ENCODE measurements at regions not wholly inside any gene's neighbourhood (a gene's known extent, or its start where the extent isn't known, plus 50 kb on each side); places are given as distances from the start of the nearest gene placed in this dataset.

GRCh38 chr15:39400002-39400401 lies 180.9 kb upstream of the THBS1 start:
- Mint-ChIP-seq H3K27me3 (peaks cover 11% of the 10 kb centered on the region), H3K4me1 (ENCODE audit: low read depth) (peaks cover 8% of the 10 kb centered on the region), H3K9me3 (ENCODE audit: low read depth) (no peaks in the 10 kb centered on the region), H3K27ac (no peak overlapping the region), H3K4me3 (ENCODE audit: low read depth) (no peak overlapping the region), H3K36me3 (ENCODE audit: insufficient read depth) (no peaks in the 10 kb centered on the region)
- DNase-seq (ENCODE audit: low spot score, unreplicated experiment) = no peak
- TF ChIP-seq CTCF (IDR thresholded peaks at IDR 0.05; ENCODE audit: unreplicated experiment) = no peak

GRCh38 chr15:39400821-39401550 lies 179.9 kb upstream of the THBS1 start:
- H3K4me1 Mint-ChIP-seq (ENCODE audit: low read depth) = peaks cover 8% of the 10 kb centered on the region
- H3K36me3 Mint-ChIP-seq (ENCODE audit: insufficient read depth) = no peaks in the 10 kb centered on the region
- peaks cover 6% of the 10 kb centered on the region for H3K27me3 Mint-ChIP-seq
- no peak for DNase-seq (ENCODE audit: low spot score, unreplicated experiment)
- H3K9me3 Mint-ChIP-seq (ENCODE audit: low read depth) = no peaks in the 10 kb centered on the region
- H3K4me3 Mint-ChIP-seq (ENCODE audit: low read depth) = no peak overlapping the region
- no peak for TF ChIP-seq CTCF (IDR thresholded peaks at IDR 0.05; ENCODE audit: unreplicated experiment)
- no peak overlapping the region for H3K27ac Mint-ChIP-seq

- TF ChIP-seq CTCF (IDR thresholded peaks at IDR 0.05; ENCODE audit: unreplicated experiment) = no peak
- DNase-seq (ENCODE audit: low spot score, unreplicated experiment) = no peak
- H3K9me3 Mint-ChIP-seq (ENCODE audit: low read depth) = no peaks in the 10 kb centered on the region
These were observed 177.2 kb upstream of the THBS1 start for GRCh38 chr15:39403640-39404117.

GRCh38 chr15:39404767-39405181 lies 176.1 kb upstream of the THBS1 start:
- Mint-ChIP-seq H3K27ac (no peak overlapping the region), H3K4me1 (ENCODE audit: low read depth) (peaks cover 8% of the 10 kb centered on the region), H3K36me3 (ENCODE audit: insufficient read depth) (no peaks in the 10 kb centered on the region), H3K4me3 (ENCODE audit: low read depth) (no peak overlapping the region), H3K27me3 (peaks cover 3% of the 10 kb centered on the region), H3K9me3 (ENCODE audit: low read depth) (no peaks in the 10 kb centered on the region)
- no peak for TF ChIP-seq CTCF (IDR thresholded peaks at IDR 0.05; ENCODE audit: unreplicated experiment)
- no peak for DNase-seq (ENCODE audit: low spot score, unreplicated experiment)

More at GRCh38 chr15:39403640-39404117, 177.2 kb upstream of the THBS1 start:
- H3K4me3 Mint-ChIP-seq (ENCODE audit: low read depth) = no peak overlapping the region
- H3K36me3 Mint-ChIP-seq (ENCODE audit: insufficient read depth) = no peaks in the 10 kb centered on the region
- H3K27me3 Mint-ChIP-seq = peaks cover 3% of the 10 kb centered on the region
- H3K27ac Mint-ChIP-seq = no peak overlapping the region
- peaks cover 8% of the 10 kb centered on the region for H3K4me1 Mint-ChIP-seq (ENCODE audit: low read depth)

GRCh38 chr15:39406485-39406884 lies 174.4 kb upstream of the THBS1 start:
- TF ChIP-seq CTCF (IDR thresholded peaks at IDR 0.05; ENCODE audit: unreplicated experiment) = no peak
- Mint-ChIP-seq H3K9me3 (ENCODE audit: low read depth) (no peaks in the 10 kb centered on the region), H3K4me3 (ENCODE audit: low read depth) (no peak overlapping the region), H3K4me1 (ENCODE audit: low read depth) (peaks cover 15% of the 10 kb centered on the region), H3K27ac (no peak overlapping the region), H3K27me3 (peaks cover 3% of the 10 kb centered on the region), H3K36me3 (ENCODE audit: insufficient read depth) (no peaks in the 10 kb centered on the region)
- no peak for DNase-seq (ENCODE audit: low spot score, unreplicated experiment)

Measured in progenitor cell of endocrine pancreas (in vitro differentiated cells).